Colonic mucosa (tissue), 4 donors: ENCODE measurements at regions not wholly inside any gene's neighbourhood (a gene's known extent, or its start where the extent isn't known, plus 50 kb on each side); places are given as distances from the start of the nearest gene placed in this dataset.

Source experiments
- DNase-seq: peaks from one replicate; pipeline ENCODE4 v3.0.0-alpha.2; 2020
- H3K27ac ChIP-seq: fragments of 200-600 bp; one replicate; pipeline ENCODE4 v1.8.0; 2021
- H3K27me3 ChIP-seq: fragments of 200-600 bp; one replicate; pipeline ENCODE4 v1.8.0; 2021
- H3K36me3 ChIP-seq: fragments of 200-600 bp; one replicate; pipeline ENCODE4 v1.8.0; 2021
- H3K4me1 ChIP-seq: fragments of 200-600 bp; one replicate; pipeline ENCODE4 v1.8.0; 2021; ENCODE audit warnings: mild to moderate bottlenecking
- H3K4me3 ChIP-seq: fragments of 200-600 bp; one replicate; pipeline ENCODE4 v1.8.0; 2021
- H3K9ac ChIP-seq, 2 donors: one replicate each; pipeline ENCODE4 v1.7.0; 2013; ENCODE audit warnings: control low read depth in 2 of 2, low read depth in 2 of 2, low read length in 2 of 2
- H3K9me3 ChIP-seq: fragments of 200-600 bp; one replicate; pipeline ENCODE4 v1.8.0; 2021
- CTCF ChIP-seq: fragments of 200-600 bp; IDR thresholded peaks from one replicate; pipeline ENCODE4 v1.8.0; 2022; ENCODE audit warnings: antibody characterized with exemption, mild to moderate bottlenecking
- intact Hi-C: fragments of 100-400 bp; cut with DNase I; formaldehyde crosslinking; loops from one replicate; pipeline ENCODE4 v1.14.1; 2022
- donor health status: healthy.
- donor health status: DM: no; HTN: no; CAD: no.
- donor health status: DM: no; HTN: no; CAD: no.

DNA sequence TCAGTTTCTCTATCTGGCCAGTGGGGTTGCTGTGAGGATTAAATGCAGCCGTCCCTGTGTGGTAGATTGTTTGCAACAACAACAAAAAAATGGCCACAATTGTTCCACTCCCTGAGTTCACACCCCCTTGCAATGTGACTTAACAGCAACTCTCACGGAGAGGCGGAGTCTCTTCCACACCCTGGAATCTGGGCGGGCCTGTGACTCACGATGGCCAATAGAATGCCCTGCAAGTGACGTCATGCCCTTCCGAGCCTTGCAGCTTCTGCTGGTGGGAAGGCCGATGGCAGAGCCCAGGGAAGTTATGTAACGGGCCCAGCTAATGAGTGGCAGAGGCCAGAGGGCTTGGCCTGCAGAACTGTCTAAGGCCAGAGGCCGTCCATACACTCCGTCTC, 87.9 kb downstream of the RIPK4 start:
- Histone ChIP-seq H3K4me1 (no peaks in the 10 kb centered on the region), H3K27me3 (no peaks in the 10 kb centered on the region), H3K27ac (peak overlapping the region; percentile 96), H3K9me3 (no peaks in the 10 kb centered on the region), H3K9ac (peak overlapping the region; percentile 80 to 90), H3K36me3 (no peaks in the 10 kb centered on the region), H3K4me3 (peak overlapping the region; percentile 10)
- DNase-seq = peak; percentile 97
- no peak for TF ChIP-seq CTCF
- intact Hi-C loops = no loop called here

- H3K4me3 ChIP-seq = peak overlapping the region; percentile 10
- H3K4me1 ChIP-seq = no peaks in the 10 kb centered on the region
Observed at GRCh38 chr21:41678016-41678923, 88.6 kb downstream of the RIPK4 start.

GRCh38 chr21:41677671-41678015, 89.2 kb downstream of the RIPK4 start:
- H3K4me1 ChIP-seq = no peaks in the 10 kb centered on the region
- intact Hi-C loops = no loop called here
- no peak overlapping the region for H3K4me3 ChIP-seq
- no peaks in the 10 kb centered on the region for H3K9me3 ChIP-seq
- H3K36me3 ChIP-seq = no peaks in the 10 kb centered on the region
- no peak for TF ChIP-seq CTCF
- no peak for DNase-seq
- H3K9ac ChIP-seq = peak overlapping the region in 1 of 2 donors; percentile 90
- H3K27ac ChIP-seq = peak overlapping the region; percentile 96
- H3K27me3 ChIP-seq = no peaks in the 10 kb centered on the region

More at GRCh38 chr21:41678016-41678923, 88.6 kb downstream of the RIPK4 start:
- peak overlapping the region; percentile 96 for H3K27ac ChIP-seq
- H3K36me3 ChIP-seq = no peaks in the 10 kb centered on the region
- intact Hi-C loops = no loop called here
- H3K9me3 ChIP-seq = no peaks in the 10 kb centered on the region
- peak overlapping the region; percentile 80 to 90 for H3K9ac ChIP-seq
- no peak for TF ChIP-seq CTCF
- DNase-seq = peak; percentile 86
- H3K27me3 ChIP-seq = no peaks in the 10 kb centered on the region

GRCh38 chr21:41676198-41676597, 90.7 kb downstream of the RIPK4 start:
- no peaks in the 10 kb centered on the region for H3K27me3 ChIP-seq
- no peak overlapping the region for H3K27ac ChIP-seq
- no peaks in the 10 kb centered on the region for H3K36me3 ChIP-seq
- no peak overlapping the region for H3K4me3 ChIP-seq
- intact Hi-C loops = no loop called here
- no peak for TF ChIP-seq CTCF
- DNase-seq = no peak
- no peaks in the 10 kb centered on the region for H3K4me1 ChIP-seq
- H3K9me3 ChIP-seq = no peaks in the 10 kb centered on the region
- no peak overlapping the region for H3K9ac ChIP-seq

DNA sequence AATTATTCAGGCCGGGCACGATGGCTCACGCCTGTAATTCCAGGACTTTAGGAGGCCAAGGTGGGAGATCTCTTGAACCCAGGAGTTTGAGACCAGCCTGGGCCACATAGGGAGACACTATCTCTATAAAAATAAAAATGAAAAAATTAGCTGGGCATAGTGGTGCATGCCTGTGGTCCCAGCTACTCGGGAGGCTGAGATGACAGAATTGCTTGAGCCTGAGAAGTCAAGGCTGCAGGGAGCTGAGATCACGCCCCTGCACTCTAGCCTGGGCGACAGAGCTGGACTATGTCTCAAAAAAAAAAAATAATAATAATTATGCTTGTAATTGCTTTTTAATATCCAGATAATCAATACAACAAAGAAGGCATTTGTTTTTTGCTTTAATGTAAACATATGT, 91.3 kb downstream of the RIPK4 start:
- Histone ChIP-seq H3K27ac (no peak overlapping the region), H3K27me3 (no peaks in the 10 kb centered on the region), H3K4me1 (no peaks in the 10 kb centered on the region), H3K9ac (no peak overlapping the region), H3K9me3 (no peaks in the 10 kb centered on the region), H3K36me3 (no peaks in the 10 kb centered on the region), H3K4me3 (no peak overlapping the region)
- TF ChIP-seq CTCF = no peak
- no peak for DNase-seq
- intact Hi-C loops = no loop called here
